ENCODE measurements at regions not wholly inside any gene's neighbourhood (a gene's known extent, or its start where the extent isn't known, plus 50 kb on each side); places are given as distances from the start of the nearest gene placed in this dataset.

DNA sequence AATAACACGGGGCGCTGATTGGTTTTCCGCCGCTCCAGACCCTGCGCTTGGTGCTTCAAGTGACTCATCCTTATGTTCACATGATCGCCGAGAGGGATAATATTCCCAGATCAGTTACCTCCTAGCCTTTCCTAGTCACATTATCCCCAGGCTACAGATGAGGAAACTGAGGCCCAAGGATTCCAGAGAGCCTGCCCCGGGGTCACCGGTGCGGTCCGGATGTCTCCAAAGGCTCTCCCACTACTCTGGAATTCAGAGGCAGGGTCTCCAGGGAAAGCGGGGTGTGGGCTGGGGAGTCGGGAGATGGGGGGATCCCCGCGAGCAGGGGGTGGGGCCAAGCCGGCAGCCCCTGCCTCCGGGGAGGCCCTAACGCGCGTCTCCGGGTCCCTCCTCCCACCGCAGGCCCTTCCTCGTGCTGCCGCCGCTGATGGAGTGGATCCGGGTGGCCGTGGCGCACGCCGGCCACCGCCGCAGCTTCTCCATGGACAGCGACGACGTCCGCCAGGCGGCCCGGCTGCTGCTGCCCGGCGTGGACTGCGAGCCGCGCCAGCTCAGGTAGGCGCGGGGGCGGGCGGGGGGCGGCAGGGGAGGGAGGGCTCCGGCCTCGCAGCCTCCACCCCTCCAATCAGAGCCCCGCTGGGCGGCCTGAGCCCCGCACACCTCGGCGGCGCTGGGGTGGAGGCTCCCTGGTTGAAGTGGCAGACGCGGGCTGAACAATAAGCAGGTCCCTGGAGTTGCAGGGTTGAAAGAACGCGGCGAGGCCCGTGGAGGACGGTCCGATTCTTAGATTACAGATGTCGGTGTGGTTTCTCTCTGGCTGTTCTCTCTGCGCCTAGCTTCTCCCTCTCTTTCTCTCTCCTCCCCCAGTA, 104.6 kb upstream of the PWP1 start:
- H3K4me3 ChIP-seq (ENCODE audit: low read depth, low read length): no peak overlapping the region

GRCh38 chr12:107581619-107582015, 104.0 kb upstream of the PWP1 start:
- H3K4me2 ChIP-seq (ENCODE audit: low read length): no peak overlapping the region
- no peaks in the 10 kb centered on the region for H3K36me3 ChIP-seq (ENCODE audit: control insufficient read depth, insufficient read depth, low read length)
- H3K4me3 ChIP-seq (ENCODE audit: low read depth, low read length): no peak overlapping the region
- H3K9ac ChIP-seq: no peak overlapping the region
- no peak overlapping the region for H3K27ac ChIP-seq
- no peaks in the 10 kb centered on the region for H3K27me3 ChIP-seq (ENCODE audit: control insufficient read depth, insufficient read depth, low read length)
- H2AFZ ChIP-seq: no peak overlapping the region
- TF ChIP-seq, protein P1, sequence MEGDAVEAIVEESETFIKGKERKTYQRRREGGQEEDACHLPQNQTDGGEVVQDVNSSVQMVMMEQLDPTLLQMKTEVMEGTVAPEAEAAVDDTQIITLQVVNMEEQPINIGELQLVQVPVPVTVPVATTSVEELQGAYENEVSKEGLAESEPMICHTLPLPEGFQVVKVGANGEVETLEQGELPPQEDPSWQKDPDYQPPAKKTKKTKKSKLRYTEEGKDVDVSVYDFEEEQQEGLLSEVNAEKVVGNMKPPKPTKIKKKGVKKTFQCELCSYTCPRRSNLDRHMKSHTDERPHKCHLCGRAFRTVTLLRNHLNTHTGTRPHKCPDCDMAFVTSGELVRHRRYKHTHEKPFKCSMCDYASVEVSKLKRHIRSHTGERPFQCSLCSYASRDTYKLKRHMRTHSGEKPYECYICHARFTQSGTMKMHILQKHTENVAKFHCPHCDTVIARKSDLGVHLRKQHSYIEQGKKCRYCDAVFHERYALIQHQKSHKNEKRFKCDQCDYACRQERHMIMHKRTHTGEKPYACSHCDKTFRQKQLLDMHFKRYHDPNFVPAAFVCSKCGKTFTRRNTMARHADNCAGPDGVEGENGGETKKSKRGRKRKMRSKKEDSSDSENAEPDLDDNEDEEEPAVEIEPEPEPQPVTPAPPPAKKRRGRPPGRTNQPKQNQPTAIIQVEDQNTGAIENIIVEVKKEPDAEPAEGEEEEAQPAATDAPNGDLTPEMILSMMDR (IDR thresholded peaks at IDR 0.05): no peak
- H3K4me1 ChIP-seq: peaks cover 3% of the 10 kb centered on the region
- no peaks in the 10 kb centered on the region for H3K9me3 ChIP-seq (ENCODE audit: control insufficient read depth, low read length)
- peaks cover 9% of the 10 kb centered on the region for H3K79me2 ChIP-seq

More for the DNA sequence above, 104.6 kb upstream of the PWP1 start:
- H3K27ac ChIP-seq: no peak overlapping the region
- H3K4me1 ChIP-seq: peaks cover 7% of the 10 kb centered on the region
- H2AFZ ChIP-seq: no peak overlapping the region
- TF ChIP-seq, protein P1 (IDR thresholded peaks at IDR 0.05): no peak
- H3K36me3 ChIP-seq (ENCODE audit: control insufficient read depth, insufficient read depth, low read length): no peaks in the 10 kb centered on the region
- no peak overlapping the region for H3K9ac ChIP-seq
- H3K27me3 ChIP-seq (ENCODE audit: control insufficient read depth, insufficient read depth, low read length): no peaks in the 10 kb centered on the region
- H3K9me3 ChIP-seq (ENCODE audit: control insufficient read depth, low read length): no peaks in the 10 kb centered on the region
- H3K79me2 ChIP-seq: peaks cover 11% of the 10 kb centered on the region
- no peak overlapping the region for H3K4me2 ChIP-seq (ENCODE audit: low read length)

GRCh38 chr12:107583551-107583950, 102.0 kb upstream of the PWP1 start:
- no peaks in the 10 kb centered on the region for H3K9me3 ChIP-seq (ENCODE audit: control insufficient read depth, low read length)
- H3K4me1 ChIP-seq: no peaks in the 10 kb centered on the region
- no peak overlapping the region for H3K4me2 ChIP-seq (ENCODE audit: low read length)
- no peak overlapping the region for H3K27ac ChIP-seq
- H2AFZ ChIP-seq: no peak overlapping the region
- no peak overlapping the region for H3K9ac ChIP-seq
- TF ChIP-seq, protein P1 (IDR thresholded peaks at IDR 0.05): no peak
- no peak overlapping the region for H3K4me3 ChIP-seq (ENCODE audit: low read depth, low read length)
- H3K27me3 ChIP-seq (ENCODE audit: control insufficient read depth, insufficient read depth, low read length): no peaks in the 10 kb centered on the region
- H3K79me2 ChIP-seq: peaks cover under 1% of the 10 kb centered on the region
- no peaks in the 10 kb centered on the region for H3K36me3 ChIP-seq (ENCODE audit: control insufficient read depth, insufficient read depth, low read length)

GRCh38 chr12:107584563-107584962, 101.0 kb upstream of the PWP1 start:
- TF ChIP-seq, protein P1 (IDR thresholded peaks at IDR 0.05): no peak
- Histone ChIP-seq H3K4me3 (ENCODE audit: low read depth, low read length) (no peak overlapping the region), H2AFZ (no peak overlapping the region), H3K4me1 (no peaks in the 10 kb centered on the region), H3K9ac (no peak overlapping the region), H3K36me3 (ENCODE audit: control insufficient read depth, insufficient read depth, low read length) (no peaks in the 10 kb centered on the region), H3K4me2 (ENCODE audit: low read length) (no peak overlapping the region), H3K79me2 (no peaks in the 10 kb centered on the region), H3K27me3 (ENCODE audit: control insufficient read depth, insufficient read depth, low read length) (no peaks in the 10 kb centered on the region), H3K9me3 (ENCODE audit: control insufficient read depth, low read length) (no peaks in the 10 kb centered on the region), H3K27ac (no peak overlapping the region)
